ENCODE measurements at regions not wholly inside any gene's neighbourhood (a gene's known extent, or its start where the extent isn't known, plus 50 kb on each side); places are given as distances from the start of the nearest gene placed in this dataset.

GRCh38 chr6:170062915-170063241 lies 228.0 kb downstream of the DLL1 start:
- Histone ChIP-seq H3K9ac (ENCODE audit: low read depth in 2 of 2, low read length in 2 of 2) (no peak overlapping the region), H3K27ac (no peak overlapping the region), H3K9me3 (no peaks in the 10 kb centered on the region), H3K4me3 (no peak overlapping the region), H3K36me3 (no peaks in the 10 kb centered on the region), H3K4me1 (no peaks in the 10 kb centered on the region), H3K27me3 (no peaks in the 10 kb centered on the region)
- TF ChIP-seq CTCF (IDR thresholded peaks at IDR 0.05) = no peak
- no peak for DNase-seq
- intact Hi-C loops (cut with DNase I) = no loop called here

GRCh38 chr6:170062209-170062914 lies 228.5 kb downstream of the DLL1 start:
- Histone ChIP-seq H3K4me3 (no peak overlapping the region), H3K36me3 (no peaks in the 10 kb centered on the region), H3K27me3 (no peaks in the 10 kb centered on the region), H3K4me1 (no peaks in the 10 kb centered on the region), H3K9me3 (no peaks in the 10 kb centered on the region), H3K9ac (ENCODE audit: low read depth in 2 of 2, low read length in 2 of 2) (no peak overlapping the region), H3K27ac (no peak overlapping the region)
- no peak for DNase-seq
- TF ChIP-seq CTCF (IDR thresholded peaks at IDR 0.05) = no peak
- intact Hi-C loops (cut with DNase I) = no loop called here

GRCh38 chr6:170058878-170059485 lies 231.9 kb downstream of the DLL1 start:
- intact Hi-C loops (cut with DNase I) = no loop called here
- Histone ChIP-seq H3K36me3 (no peaks in the 10 kb centered on the region), H3K4me3 (no peak overlapping the region), H3K4me1 (no peaks in the 10 kb centered on the region), H3K27me3 (no peaks in the 10 kb centered on the region), H3K9me3 (no peaks in the 10 kb centered on the region), H3K9ac (ENCODE audit: low read depth in 2 of 2, low read length in 2 of 2) (no peak overlapping the region), H3K27ac (no peak overlapping the region)
- TF ChIP-seq CTCF (IDR thresholded peaks at IDR 0.05) = no peak
- DNase-seq = no peak

- Histone ChIP-seq H3K9me3 (no peaks in the 10 kb centered on the region), H3K4me3 (no peak overlapping the region)
- no peak for DNase-seq
Observed at GRCh38 chr6:170057961-170058877, 232.7 kb downstream of the DLL1 start.

More at GRCh38 chr6:170057961-170058877, 232.7 kb downstream of the DLL1 start:
- Histone ChIP-seq H3K36me3 (no peaks in the 10 kb centered on the region), H3K4me1 (no peaks in the 10 kb centered on the region), H3K27me3 (no peaks in the 10 kb centered on the region), H3K9ac (ENCODE audit: low read depth in 2 of 2, low read length in 2 of 2) (no peak overlapping the region), H3K27ac (no peak overlapping the region)
- intact Hi-C loops (cut with DNase I) = no loop called here
- no peak for TF ChIP-seq CTCF (IDR thresholded peaks at IDR 0.05)

Data from colonic mucosa (tissue), 4 donors.